PFSK-1 (cell line): ENCODE measurements at regions not wholly inside any gene's neighbourhood (a gene's known extent, or its start where the extent isn't known, plus 50 kb on each side); places are given as distances from the start of the nearest gene placed in this dataset.

Experiments
- FOXP2 ChIP-seq: optimal IDR thresholded peaks from 2 replicates; pipeline ENCODE3; 2011; ENCODE audit warnings: borderline replicate concordance, control low read depth, inconsistent platforms; ENCODE audit not compliant: insufficient read depth; ENCODE audit errors: extremely low read length, extremely low read depth
- POLR2AphosphoS5 ChIP-seq: IDR thresholded peaks from 2 replicates; pipeline ENCODE4 v1.6.1; 2012; ENCODE audit warnings: low read depth, mild to moderate bottlenecking, control low read depth, low read length, moderate library complexity
- SIN3A ChIP-seq: IDR thresholded peaks from 2 replicates; pipeline ENCODE4 v1.6.1; 2012; ENCODE audit warnings: mild to moderate bottlenecking, low read length, moderate library complexity, borderline replicate concordance; ENCODE audit not compliant: insufficient read depth
- TAF1 ChIP-seq: IDR thresholded peaks from 2 replicates; pipeline ENCODE4 v1.6.1; 2012; ENCODE audit warnings: low read length, control low read depth, borderline replicate concordance; ENCODE audit not compliant: insufficient read depth
- TF ChIP-seq, protein P1 (sequence below), 2 experiments: IDR thresholded peaks; 2 replicates each; pipeline versions ENCODE4 v1.6.1 to v1.8.0; 2011 to 2012; ENCODE audit warnings: low read depth in 2 of 2, low read length in 2 of 2, control low read depth in 1 of 2, inconsistent platforms in 1 of 2, mild to moderate bottlenecking in 1 of 2, moderate library complexity in 1 of 2; ENCODE audit not compliant: insufficient read depth in 1 of 2

- TF ChIP-seq POLR2AphosphoS5: no peak
- no peak for TF ChIP-seq FOXP2
- no peak for TF ChIP-seq TAF1
- TF ChIP-seq SIN3A: no peak
- TF ChIP-seq, protein P1, sequence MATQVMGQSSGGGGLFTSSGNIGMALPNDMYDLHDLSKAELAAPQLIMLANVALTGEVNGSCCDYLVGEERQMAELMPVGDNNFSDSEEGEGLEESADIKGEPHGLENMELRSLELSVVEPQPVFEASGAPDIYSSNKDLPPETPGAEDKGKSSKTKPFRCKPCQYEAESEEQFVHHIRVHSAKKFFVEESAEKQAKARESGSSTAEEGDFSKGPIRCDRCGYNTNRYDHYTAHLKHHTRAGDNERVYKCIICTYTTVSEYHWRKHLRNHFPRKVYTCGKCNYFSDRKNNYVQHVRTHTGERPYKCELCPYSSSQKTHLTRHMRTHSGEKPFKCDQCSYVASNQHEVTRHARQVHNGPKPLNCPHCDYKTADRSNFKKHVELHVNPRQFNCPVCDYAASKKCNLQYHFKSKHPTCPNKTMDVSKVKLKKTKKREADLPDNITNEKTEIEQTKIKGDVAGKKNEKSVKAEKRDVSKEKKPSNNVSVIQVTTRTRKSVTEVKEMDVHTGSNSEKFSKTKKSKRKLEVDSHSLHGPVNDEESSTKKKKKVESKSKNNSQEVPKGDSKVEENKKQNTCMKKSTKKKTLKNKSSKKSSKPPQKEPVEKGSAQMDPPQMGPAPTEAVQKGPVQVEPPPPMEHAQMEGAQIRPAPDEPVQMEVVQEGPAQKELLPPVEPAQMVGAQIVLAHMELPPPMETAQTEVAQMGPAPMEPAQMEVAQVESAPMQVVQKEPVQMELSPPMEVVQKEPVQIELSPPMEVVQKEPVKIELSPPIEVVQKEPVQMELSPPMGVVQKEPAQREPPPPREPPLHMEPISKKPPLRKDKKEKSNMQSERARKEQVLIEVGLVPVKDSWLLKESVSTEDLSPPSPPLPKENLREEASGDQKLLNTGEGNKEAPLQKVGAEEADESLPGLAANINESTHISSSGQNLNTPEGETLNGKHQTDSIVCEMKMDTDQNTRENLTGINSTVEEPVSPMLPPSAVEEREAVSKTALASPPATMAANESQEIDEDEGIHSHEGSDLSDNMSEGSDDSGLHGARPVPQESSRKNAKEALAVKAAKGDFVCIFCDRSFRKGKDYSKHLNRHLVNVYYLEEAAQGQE (IDR thresholded peaks at IDR 0.05; ENCODE audit: insufficient read depth in 1 of 2, low read depth in 2 of 2, low read length in 2 of 2): no peak
Measured at GRCh38 chr3:5357089-5357488, 169.6 kb downstream of the EDEM1 start.

GRCh38 chr3:5358911-5359310 lies 171.4 kb downstream of the EDEM1 start:
- TF ChIP-seq, protein P1 (IDR thresholded peaks at IDR 0.05; ENCODE audit: insufficient read depth in 1 of 2, low read depth in 2 of 2, low read length in 2 of 2): no peak
- TF ChIP-seq TAF1 (no peak), POLR2AphosphoS5 (no peak), SIN3A (no peak), FOXP2 (no peak)

- TF ChIP-seq TAF1 (no peak), SIN3A (no peak), FOXP2 (no peak), POLR2AphosphoS5 (no peak)
- TF ChIP-seq, protein P1 (IDR thresholded peaks at IDR 0.05; ENCODE audit: insufficient read depth in 1 of 2, low read depth in 2 of 2, low read length in 2 of 2): no peak
Measured at GRCh38 chr3:5360453-5360852, 172.9 kb downstream of the EDEM1 start.

DNA sequence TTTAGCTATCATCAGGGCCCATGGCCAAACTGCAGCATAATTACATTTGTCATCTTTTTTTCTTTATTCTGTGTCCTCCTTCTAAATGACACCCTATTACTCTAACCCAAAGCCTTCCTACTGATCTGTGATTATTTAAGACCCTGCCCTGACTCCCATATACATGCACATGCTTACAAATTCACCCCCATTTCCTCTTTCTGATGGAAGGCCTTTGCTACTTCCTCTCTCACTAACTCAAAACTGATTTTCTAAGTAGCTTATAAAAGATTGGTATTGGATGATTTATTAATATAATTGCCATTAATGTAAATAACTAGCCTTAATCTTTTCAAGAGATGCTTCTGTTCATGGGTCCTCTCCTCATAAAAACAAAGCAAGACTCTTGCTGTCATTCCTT lies 179.2 kb downstream of the EDEM1 start:
- TF ChIP-seq TAF1: no peak
- TF ChIP-seq POLR2AphosphoS5: no peak
- TF ChIP-seq, protein P1 (IDR thresholded peaks at IDR 0.05; ENCODE audit: insufficient read depth in 1 of 2, low read depth in 2 of 2, low read length in 2 of 2): no peak
- no peak for TF ChIP-seq SIN3A
- no peak for TF ChIP-seq FOXP2

DNA sequence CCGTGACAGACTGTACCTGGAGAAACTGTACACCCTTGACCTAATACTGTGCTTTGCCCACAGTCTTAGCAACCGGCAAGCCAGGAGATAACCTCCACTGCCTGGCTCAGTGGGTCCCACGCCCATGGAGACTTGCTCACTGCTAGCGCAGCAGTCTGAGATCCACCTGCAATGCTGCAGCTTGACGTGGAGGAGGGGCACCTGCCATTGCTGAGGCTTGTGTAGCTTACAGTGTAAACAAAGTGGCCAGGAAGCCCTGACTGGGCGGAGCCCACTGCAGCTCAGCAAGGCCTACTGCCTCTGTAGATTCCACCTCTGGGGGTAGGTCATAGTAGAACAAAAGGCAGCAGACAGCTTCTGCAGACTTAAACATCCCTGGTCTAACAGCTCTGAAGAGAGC lies 189.3 kb downstream of the EDEM1 start:
- TF ChIP-seq FOXP2 (no peak), SIN3A (no peak)
